Colonic mucosa (tissue), 4 donors: ENCODE measurements at regions not wholly inside any gene's neighbourhood (a gene's known extent, or its start where the extent isn't known, plus 50 kb on each side); places are given as distances from the start of the nearest gene placed in this dataset.

Source experiments
- DNase-seq: peaks from one replicate; pipeline ENCODE4 v3.0.0-alpha.2; 2020
- H3K27ac ChIP-seq: fragments of 200-600 bp; one replicate; pipeline ENCODE4 v1.8.0; 2021
- H3K27me3 ChIP-seq: fragments of 200-600 bp; one replicate; pipeline ENCODE4 v1.8.0; 2021
- H3K36me3 ChIP-seq: fragments of 200-600 bp; one replicate; pipeline ENCODE4 v1.8.0; 2021
- H3K4me1 ChIP-seq: fragments of 200-600 bp; one replicate; pipeline ENCODE4 v1.8.0; 2021; ENCODE audit warnings: mild to moderate bottlenecking
- H3K4me3 ChIP-seq: fragments of 200-600 bp; one replicate; pipeline ENCODE4 v1.8.0; 2021
- H3K9ac ChIP-seq, 2 donors: one replicate each; pipeline ENCODE4 v1.7.0; 2013; ENCODE audit warnings: control low read depth in 2 of 2, low read depth in 2 of 2, low read length in 2 of 2
- H3K9me3 ChIP-seq: fragments of 200-600 bp; one replicate; pipeline ENCODE4 v1.8.0; 2021
- intact Hi-C: fragments of 100-400 bp; cut with DNase I; formaldehyde crosslinking; loops from one replicate; pipeline ENCODE4 v1.14.1; 2022
- TF ChIP-seq, protein P1 (sequence below): fragments of 200-600 bp; IDR thresholded peaks from one replicate; pipeline ENCODE4 v1.8.0; 2022; ENCODE audit warnings: antibody characterized with exemption, mild to moderate bottlenecking
- donor health status: healthy.
- donor health status: DM: no; HTN: no; CAD: no.
- donor health status: DM: no; HTN: no; CAD: no.

GRCh38 chr11:115885535-115886421 lies 381.6 kb upstream of the CADM1 start:
- no peaks in the 10 kb centered on the region for H3K36me3 ChIP-seq
- TF ChIP-seq, protein P1, sequence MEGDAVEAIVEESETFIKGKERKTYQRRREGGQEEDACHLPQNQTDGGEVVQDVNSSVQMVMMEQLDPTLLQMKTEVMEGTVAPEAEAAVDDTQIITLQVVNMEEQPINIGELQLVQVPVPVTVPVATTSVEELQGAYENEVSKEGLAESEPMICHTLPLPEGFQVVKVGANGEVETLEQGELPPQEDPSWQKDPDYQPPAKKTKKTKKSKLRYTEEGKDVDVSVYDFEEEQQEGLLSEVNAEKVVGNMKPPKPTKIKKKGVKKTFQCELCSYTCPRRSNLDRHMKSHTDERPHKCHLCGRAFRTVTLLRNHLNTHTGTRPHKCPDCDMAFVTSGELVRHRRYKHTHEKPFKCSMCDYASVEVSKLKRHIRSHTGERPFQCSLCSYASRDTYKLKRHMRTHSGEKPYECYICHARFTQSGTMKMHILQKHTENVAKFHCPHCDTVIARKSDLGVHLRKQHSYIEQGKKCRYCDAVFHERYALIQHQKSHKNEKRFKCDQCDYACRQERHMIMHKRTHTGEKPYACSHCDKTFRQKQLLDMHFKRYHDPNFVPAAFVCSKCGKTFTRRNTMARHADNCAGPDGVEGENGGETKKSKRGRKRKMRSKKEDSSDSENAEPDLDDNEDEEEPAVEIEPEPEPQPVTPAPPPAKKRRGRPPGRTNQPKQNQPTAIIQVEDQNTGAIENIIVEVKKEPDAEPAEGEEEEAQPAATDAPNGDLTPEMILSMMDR, result no peak
- no peaks in the 10 kb centered on the region for H3K9me3 ChIP-seq
- H3K4me3 ChIP-seq, result no peak overlapping the region
- no peaks in the 10 kb centered on the region for H3K27me3 ChIP-seq
- no peaks in the 10 kb centered on the region for H3K4me1 ChIP-seq
- intact Hi-C loops, result no loop called here
- no peak overlapping the region for H3K9ac ChIP-seq
- no peak for DNase-seq
- H3K27ac ChIP-seq, result no peak overlapping the region

GRCh38 chr11:115884800-115885534 lies 380.8 kb upstream of the CADM1 start:
- H3K36me3 ChIP-seq, result no peaks in the 10 kb centered on the region
- H3K4me1 ChIP-seq, result no peaks in the 10 kb centered on the region
- H3K9ac ChIP-seq, result no peak overlapping the region
- intact Hi-C loops, result no loop called here
- TF ChIP-seq, protein P1, result no peak
- no peak overlapping the region for H3K27ac ChIP-seq
- no peaks in the 10 kb centered on the region for H3K9me3 ChIP-seq
- no peaks in the 10 kb centered on the region for H3K27me3 ChIP-seq
- no peak overlapping the region for H3K4me3 ChIP-seq
- DNase-seq, result no peak

DNA sequence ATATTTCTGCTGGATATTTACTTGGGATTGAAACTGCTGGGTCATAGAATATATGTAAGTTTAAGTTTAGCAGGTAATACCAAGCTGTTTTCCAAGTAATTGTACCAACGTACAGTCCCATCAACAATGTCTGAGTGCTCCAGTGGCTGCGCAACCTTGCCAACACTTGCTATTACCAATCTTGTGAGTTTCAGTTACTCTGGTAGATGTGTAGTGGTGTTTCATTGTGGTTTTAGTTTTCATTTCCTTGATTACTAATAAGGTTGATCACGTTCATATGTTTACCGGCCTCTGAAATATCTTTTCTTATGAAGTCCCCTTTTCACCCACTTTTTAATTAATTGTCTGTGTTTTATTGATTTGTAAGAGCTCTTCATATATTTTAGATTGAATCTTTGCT lies 370.6 kb upstream of the CADM1 start:
- TF ChIP-seq, protein P1, result no peak
- Histone ChIP-seq H3K4me3 (no peak overlapping the region), H3K27me3 (no peaks in the 10 kb centered on the region), H3K4me1 (no peaks in the 10 kb centered on the region), H3K36me3 (no peaks in the 10 kb centered on the region), H3K27ac (no peak overlapping the region), H3K9me3 (no peaks in the 10 kb centered on the region), H3K9ac (no peak overlapping the region)
- no peak for DNase-seq
- intact Hi-C loops, result no loop called here

- Histone ChIP-seq H3K4me3 (no peak overlapping the region), H3K36me3 (no peaks in the 10 kb centered on the region), H3K27me3 (no peaks in the 10 kb centered on the region), H3K9ac (no peak overlapping the region), H3K27ac (no peak overlapping the region), H3K9me3 (no peaks in the 10 kb centered on the region), H3K4me1 (no peaks in the 10 kb centered on the region)
- intact Hi-C loops, result no loop called here
- no peak for DNase-seq
- TF ChIP-seq, protein P1, result no peak
These were observed 369.6 kb upstream of the CADM1 start for GRCh38 chr11:115873813-115874212.

DNA sequence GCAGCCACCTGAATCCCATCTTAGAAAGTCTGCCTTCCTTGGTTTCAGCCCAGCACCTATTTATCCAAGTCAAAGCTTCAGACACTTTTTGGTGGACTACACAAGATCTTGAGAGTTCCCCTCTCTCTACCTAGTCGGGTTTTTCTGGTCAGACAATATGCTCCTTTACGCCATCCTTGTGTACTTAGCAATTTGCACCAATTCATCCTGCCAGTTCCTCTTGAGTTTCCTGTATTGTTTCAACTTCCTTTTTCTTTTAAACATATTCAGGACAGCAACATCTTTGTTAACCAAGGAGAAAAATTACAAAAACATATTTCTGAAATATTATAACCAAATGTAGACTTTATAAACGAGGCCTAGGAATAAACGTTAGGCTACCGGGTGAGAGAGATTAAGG lies 368.2 kb upstream of the CADM1 start:
- intact Hi-C loops, result no loop called here

More for the DNA sequence above, 368.2 kb upstream of the CADM1 start:
- Histone ChIP-seq H3K27me3 (no peaks in the 10 kb centered on the region), H3K27ac (no peak overlapping the region), H3K36me3 (no peaks in the 10 kb centered on the region), H3K9me3 (no peaks in the 10 kb centered on the region), H3K4me1 (no peaks in the 10 kb centered on the region), H3K9ac (no peak overlapping the region), H3K4me3 (no peak overlapping the region)
- DNase-seq, result no peak
- TF ChIP-seq, protein P1, result no peak
